ENCODE measurements at regions not wholly inside any gene's neighbourhood (a gene's known extent, or its start where the extent isn't known, plus 50 kb on each side); places are given as distances from the start of the nearest gene placed in this dataset.

DNA sequence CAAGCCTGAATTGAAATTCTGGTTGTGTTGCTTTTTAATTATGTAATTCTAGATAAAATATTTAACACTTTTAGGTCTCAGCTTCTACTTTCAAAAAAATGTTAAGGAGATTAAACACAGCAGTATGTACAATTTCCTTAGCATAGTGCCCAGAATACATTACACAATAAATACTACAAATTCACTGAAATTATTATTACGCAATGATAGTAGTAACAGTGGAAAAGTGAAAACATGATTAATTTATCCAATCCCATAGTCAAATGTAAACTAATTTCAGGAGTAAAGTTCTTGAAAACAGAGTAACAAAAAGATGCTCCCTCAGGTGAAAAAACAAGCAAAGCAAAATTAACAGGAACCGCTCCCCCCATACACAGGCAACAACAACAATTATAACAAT lies 1915.4 kb downstream of the STIM2 start:
- DNase-seq (no peak), ATAC-seq (ENCODE audit: poor library complexity) (no peak)
- H3K36me3 Mint-ChIP-seq (ENCODE audit: low read depth): no peaks in the 10 kb centered on the region
- no peaks in the 10 kb centered on the region for H3K4me1 ChIP-seq (ENCODE audit: insufficient read depth, low read length)
- H3K27me3 Mint-ChIP-seq: no peaks in the 10 kb centered on the region
- ChIA-PET CTCF (no interaction called here), POLR2A (no interaction called here)
- no peak overlapping the region for H3K4me3 ChIP-seq (ENCODE audit: low read length)
- peaks cover 4% of the 10 kb centered on the region for H3K9me3 Mint-ChIP-seq
- H3K9me3 ChIP-seq (ENCODE audit: control insufficient read depth in 1 of 2, insufficient read depth in 1 of 2, low read length in 2 of 2): no peaks in the 10 kb centered on the region
- H3K36me3 ChIP-seq (ENCODE audit: insufficient read depth, low read length): no peaks in the 10 kb centered on the region
- H3K4me1 Mint-ChIP-seq (ENCODE audit: low read depth): no peaks in the 10 kb centered on the region
- no peaks in the 10 kb centered on the region for H3K27me3 ChIP-seq (ENCODE audit: control insufficient read depth in 1 of 2, insufficient read depth in 2 of 2, low read length in 2 of 2)
- H3K27ac Mint-ChIP-seq: no peak overlapping the region
- H3K27ac ChIP-seq (ENCODE audit: low read depth in 1 of 2, low read length in 2 of 2): no peak overlapping the region
- no peak overlapping the region for H3K4me3 Mint-ChIP-seq
- intact Hi-C loops (cut with DNase I, micrococcal nuclease): no loop called here
- TF ChIP-seq, protein P1, sequence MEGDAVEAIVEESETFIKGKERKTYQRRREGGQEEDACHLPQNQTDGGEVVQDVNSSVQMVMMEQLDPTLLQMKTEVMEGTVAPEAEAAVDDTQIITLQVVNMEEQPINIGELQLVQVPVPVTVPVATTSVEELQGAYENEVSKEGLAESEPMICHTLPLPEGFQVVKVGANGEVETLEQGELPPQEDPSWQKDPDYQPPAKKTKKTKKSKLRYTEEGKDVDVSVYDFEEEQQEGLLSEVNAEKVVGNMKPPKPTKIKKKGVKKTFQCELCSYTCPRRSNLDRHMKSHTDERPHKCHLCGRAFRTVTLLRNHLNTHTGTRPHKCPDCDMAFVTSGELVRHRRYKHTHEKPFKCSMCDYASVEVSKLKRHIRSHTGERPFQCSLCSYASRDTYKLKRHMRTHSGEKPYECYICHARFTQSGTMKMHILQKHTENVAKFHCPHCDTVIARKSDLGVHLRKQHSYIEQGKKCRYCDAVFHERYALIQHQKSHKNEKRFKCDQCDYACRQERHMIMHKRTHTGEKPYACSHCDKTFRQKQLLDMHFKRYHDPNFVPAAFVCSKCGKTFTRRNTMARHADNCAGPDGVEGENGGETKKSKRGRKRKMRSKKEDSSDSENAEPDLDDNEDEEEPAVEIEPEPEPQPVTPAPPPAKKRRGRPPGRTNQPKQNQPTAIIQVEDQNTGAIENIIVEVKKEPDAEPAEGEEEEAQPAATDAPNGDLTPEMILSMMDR (IDR thresholded peaks at IDR 0.05): no peak

DNA sequence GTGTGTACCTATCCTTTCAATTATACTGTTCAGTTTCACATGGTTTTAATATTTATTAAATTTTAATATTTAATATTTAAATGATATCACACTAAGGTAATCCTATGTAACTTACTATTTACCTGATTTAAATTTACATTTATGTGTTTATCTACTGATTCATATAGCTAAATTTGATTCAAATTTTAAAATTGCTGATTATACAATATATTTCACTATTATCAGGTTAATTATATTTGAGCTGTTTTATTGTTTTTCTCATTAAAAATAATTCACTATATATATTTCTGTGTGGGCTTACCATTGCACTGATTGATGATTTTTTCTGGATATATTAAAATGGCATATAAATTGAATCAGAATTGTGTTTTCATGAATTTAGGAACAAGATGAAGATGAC lies 1923.5 kb downstream of the STIM2 start:
- Mint-ChIP-seq H3K27ac (no peak overlapping the region), H3K4me3 (no peak overlapping the region), H3K9me3 (peaks cover 2% of the 10 kb centered on the region), H3K36me3 (ENCODE audit: low read depth) (no peaks in the 10 kb centered on the region), H3K4me1 (ENCODE audit: low read depth) (no peaks in the 10 kb centered on the region), H3K27me3 (no peaks in the 10 kb centered on the region)
- Histone ChIP-seq H3K36me3 (ENCODE audit: insufficient read depth, low read length) (no peaks in the 10 kb centered on the region), H3K9me3 (ENCODE audit: control insufficient read depth in 1 of 2, insufficient read depth in 1 of 2, low read length in 2 of 2) (peaks cover 0 to 6% of the 10 kb centered on the region in 2 experiments), H3K4me1 (ENCODE audit: insufficient read depth, low read length) (no peaks in the 10 kb centered on the region), H3K27me3 (ENCODE audit: control insufficient read depth in 1 of 2, insufficient read depth in 2 of 2, low read length in 2 of 2) (no peaks in the 10 kb centered on the region), H3K27ac (ENCODE audit: low read depth in 1 of 2, low read length in 2 of 2) (no peak overlapping the region), H3K4me3 (ENCODE audit: low read length) (no peak overlapping the region)
- intact Hi-C loops (cut with DNase I, micrococcal nuclease): no loop called here
- DNase-seq (no peak), ATAC-seq (ENCODE audit: poor library complexity) (no peak)
- ChIA-PET CTCF (no interaction called here), POLR2A (no interaction called here)
- TF ChIP-seq, protein P1 (IDR thresholded peaks at IDR 0.05): no peak

DNA sequence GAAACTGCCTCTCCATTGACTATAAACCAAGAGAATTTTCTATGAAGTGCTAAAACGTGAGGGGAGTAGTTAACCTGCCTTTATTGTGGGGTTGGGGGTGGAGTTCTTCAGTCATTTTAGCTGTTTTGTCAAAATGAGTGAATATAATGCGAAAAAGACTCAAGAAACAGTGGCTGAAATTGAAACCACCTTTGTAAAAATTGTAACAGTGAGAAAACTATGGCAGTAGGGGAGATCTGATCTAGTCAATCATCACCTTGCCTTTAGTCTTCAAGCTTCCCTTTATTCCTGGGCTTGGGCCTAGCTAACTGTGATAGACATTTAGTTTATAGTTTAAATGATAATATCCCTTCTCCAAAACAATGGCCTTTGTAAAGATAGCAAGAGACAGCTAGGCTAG lies 1927.3 kb downstream of the STIM2 start:
- H3K4me1 Mint-ChIP-seq (ENCODE audit: low read depth): no peaks in the 10 kb centered on the region
- Histone ChIP-seq H3K4me1 (ENCODE audit: insufficient read depth, low read length) (no peaks in the 10 kb centered on the region), H3K9me3 (ENCODE audit: control insufficient read depth in 1 of 2, insufficient read depth in 1 of 2, low read length in 2 of 2) (peaks cover 0 to 6% of the 10 kb centered on the region in 2 experiments), H3K27me3 (ENCODE audit: control insufficient read depth in 1 of 2, insufficient read depth in 2 of 2, low read length in 2 of 2) (no peaks in the 10 kb centered on the region), H3K4me3 (ENCODE audit: low read length) (no peak overlapping the region), H3K36me3 (ENCODE audit: insufficient read depth, low read length) (no peaks in the 10 kb centered on the region), H3K27ac (ENCODE audit: low read depth in 1 of 2, low read length in 2 of 2) (no peak overlapping the region)
- no peak overlapping the region for H3K27ac Mint-ChIP-seq
- DNase-seq: no peak
- ChIA-PET CTCF (no interaction called here), POLR2A (no interaction called here)
- intact Hi-C loops (cut with DNase I, micrococcal nuclease): no loop called here
- H3K27me3 Mint-ChIP-seq: no peaks in the 10 kb centered on the region
- TF ChIP-seq, protein P1 (IDR thresholded peaks at IDR 0.05): no peak
- no peak for ATAC-seq (ENCODE audit: poor library complexity)
- H3K4me3 Mint-ChIP-seq: no peak overlapping the region
- no peaks in the 10 kb centered on the region for H3K36me3 Mint-ChIP-seq (ENCODE audit: low read depth)
- peaks cover 7% of the 10 kb centered on the region for H3K9me3 Mint-ChIP-seq

All from CD4-positive, alpha-beta T cell (primary cell).